H1 (cell line): ENCODE measurements at regions not wholly inside any gene's neighbourhood (a gene's known extent, or its start where the extent isn't known, plus 50 kb on each side); places are given as distances from the start of the nearest gene placed in this dataset.

Experiments
- CTCF ChIA-PET: fragments of 300-600 bp; sonication (Branson Sonifier 250); formaldehyde crosslinking; loops from one replicate; lab custom pipeline; 2021; ENCODE audit not compliant: partially characterized antibody; lab: Charles Lee
- POLR2A ChIA-PET: fragments of 300-600 bp; sonication (Branson Sonifier 250); formaldehyde crosslinking; loops from one replicate; lab custom pipeline; 2021; ENCODE audit warnings: inconsistent platforms; ENCODE audit not compliant: partially characterized antibody; lab: Charles Lee
- DNase-seq, 2 experiments: peaks; one replicate each; pipeline versions ENCODE4 v3.0.0 to v3.0.0-alpha.2; 2010 to 2022; ENCODE audit warnings: low spot score in 2 of 2, low read depth in 1 of 2, mixed read lengths in 1 of 2
- FAIRE-seq: peaks from 2 replicates; lab custom pipeline; 2011; peaks lifted over from hg19 to GRCh38; lab: Jason Lieb, UNC
- H2AFZ ChIP-seq: 2 replicates; pipeline ENCODE4 v1.8.1; 2012; ENCODE audit warnings: low read length, inconsistent platforms
- H2AK5ac ChIP-seq: 2 replicates; pipeline ENCODE4 v1.6.1; 2013; ENCODE audit warnings: low read depth, low read length
- H2BK120ac ChIP-seq: replicated peaks from 2 replicates; pipeline ENCODE3; 2013; ENCODE audit warnings: low read depth, low read length, inconsistent platforms
- H2BK12ac ChIP-seq: 2 replicates; pipeline ENCODE4 v1.6.1; 2013; ENCODE audit warnings: low read depth, low read length
- H2BK15ac ChIP-seq: 2 replicates; pipeline ENCODE4 v1.6.1; 2013; ENCODE audit warnings: low read length
- H2BK20ac ChIP-seq: 2 replicates; pipeline ENCODE4 v1.6.1; 2013; ENCODE audit warnings: low read length
- H2BK5ac ChIP-seq: 2 replicates; pipeline ENCODE4 v1.6.1; 2013; ENCODE audit warnings: low read depth, low read length
- H3K14ac ChIP-seq: 2 replicates; pipeline ENCODE4 v1.6.1; 2013; ENCODE audit warnings: inconsistent platforms; ENCODE audit not compliant: insufficient read length
- H3K18ac ChIP-seq: 2 replicates; pipeline ENCODE4 v1.6.1; 2013; ENCODE audit warnings: low read length; ENCODE audit errors: extremely low read depth
- H3K23ac ChIP-seq: 2 replicates; pipeline ENCODE4 v1.6.1; 2013; ENCODE audit warnings: inconsistent platforms; ENCODE audit not compliant: insufficient read length
- H3K23me2 ChIP-seq: 2 replicates; pipeline ENCODE4 v1.6.1; 2013; ENCODE audit warnings: low read depth, low read length
- H3K27ac ChIP-seq: 2 replicates; pipeline ENCODE4 v1.6.1; 2011; ENCODE audit warnings: low read depth, low read length, inconsistent platforms
- H3K27me3 ChIP-seq, 4 experiments: replicated peaks in 1 of 4; 1 replicate in 1 of 4; 2 replicates in 3 of 4; pipeline versions ENCODE4 v1.6.1 to v1.8.1; 2011 to 2013; ENCODE audit warnings: low read length in 3 of 4, mild to moderate bottlenecking in 3 of 4, inconsistent platforms in 2 of 4, mixed read lengths in 2 of 4, moderate library complexity in 1 of 4; ENCODE audit not compliant: control insufficient read depth in 3 of 4, insufficient read depth in 3 of 4; ENCODE audit errors: extremely low read depth in 1 of 4
- H3K36me3 ChIP-seq, 4 experiments: 2 replicates each; pipeline versions ENCODE4 v1.6.1 to v1.8.1; 2011 to 2013; ENCODE audit warnings: mild to moderate bottlenecking in 4 of 4, low read length in 3 of 4, moderate library complexity in 2 of 4, control low read depth in 1 of 4, inconsistent platforms in 1 of 4; ENCODE audit not compliant: insufficient read depth in 4 of 4, control insufficient read depth in 2 of 4
- H3K4ac ChIP-seq: replicated peaks from 2 replicates; pipeline ENCODE3; 2013; ENCODE audit warnings: low read length, low read depth, mixed read lengths, inconsistent platforms; ENCODE audit not compliant: insufficient read length
- H3K4me1 ChIP-seq, 4 experiments: replicated peaks in 1 of 4; 1 replicate in 1 of 4; 2 replicates in 3 of 4; pipeline versions ENCODE4 v1.6.1 to v1.8.1; 2011 to 2013; ENCODE audit warnings: low read length in 3 of 4, inconsistent platforms in 2 of 4, mixed read lengths in 1 of 4; ENCODE audit not compliant: insufficient read depth in 4 of 4, control insufficient read depth in 3 of 4
- H3K4me2 ChIP-seq, 2 experiments: 2 replicates each; pipeline versions ENCODE4 v1.6.1 to v1.8.1; 2011 to 2013; ENCODE audit warnings: low read depth in 2 of 2, low read length in 2 of 2, control low read depth in 1 of 2, inconsistent platforms in 1 of 2, mild to moderate bottlenecking in 1 of 2; ENCODE audit not compliant: insufficient read depth in 1 of 2
- H3K4me3 ChIP-seq, 4 experiments: fragments of 200-600, 300-600 bp in 1 of 4; sonication (generic), shearing (Covaris generic), sonication (Bioruptor Twin) in 1 of 4; 2 replicates each; pipeline versions ENCODE4 v1.5.1 to v1.8.1; 2011 to 2016; ENCODE audit warnings: low read length in 4 of 4, low read depth in 3 of 4, control low read depth in 2 of 4, inconsistent platforms in 2 of 4, mild to moderate bottlenecking in 2 of 4, mixed read lengths in 1 of 4, moderate library complexity in 1 of 4; ENCODE audit not compliant: insufficient read depth in 2 of 4; ENCODE audit errors: extremely low read depth in 1 of 4
- H3K56ac ChIP-seq: replicated peaks from 2 replicates; pipeline ENCODE3; 2013; ENCODE audit warnings: low read depth, mild to moderate bottlenecking, mixed read lengths, low read length, inconsistent platforms; ENCODE audit not compliant: insufficient read length
- H3K79me1 ChIP-seq: 2 replicates; pipeline ENCODE4 v1.6.1; 2013; ENCODE audit warnings: low read depth, low read length, control low read depth
- H3K79me2 ChIP-seq, 2 experiments: 2 replicates each; pipeline versions ENCODE4 v1.6.1 to v1.8.1; 2012 to 2013; ENCODE audit warnings: low read length in 2 of 2, mild to moderate bottlenecking in 2 of 2, inconsistent platforms in 1 of 2; ENCODE audit not compliant: insufficient read depth in 2 of 2, control insufficient read depth in 1 of 2
- H3K9ac ChIP-seq, 4 experiments: replicated peaks in 1 of 4; 1 replicate in 1 of 4; 2 replicates in 3 of 4; pipeline versions ENCODE4 v1.6.1 to v1.8.1; 2011 to 2013; ENCODE audit warnings: low read depth in 3 of 4, low read length in 3 of 4, control low read depth in 2 of 4, mild to moderate bottlenecking in 2 of 4, moderate library complexity in 2 of 4, inconsistent platforms in 1 of 4; ENCODE audit errors: extremely low read depth in 1 of 4
- H3K9me3 ChIP-seq, 2 experiments: 2 replicates each; pipeline versions ENCODE4 v1.6.1 to v1.8.1; 2012 to 2013; ENCODE audit warnings: mild to moderate bottlenecking in 2 of 2, moderate library complexity in 2 of 2, control low read depth in 1 of 2, inconsistent platforms in 1 of 2, low read depth in 1 of 2, low read length in 1 of 2, mixed read lengths in 1 of 2; ENCODE audit not compliant: insufficient read depth in 2 of 2
- H4K20me1 ChIP-seq, 2 experiments: replicated peaks in 1 of 2; 2 replicates each; pipeline versions ENCODE3 to v1.8.1; 2011 to 2013; ENCODE audit warnings: inconsistent platforms in 2 of 2, low read length in 2 of 2, mild to moderate bottlenecking in 1 of 2; ENCODE audit not compliant: insufficient read depth in 2 of 2, control insufficient read depth in 1 of 2
- H4K5ac ChIP-seq: 2 replicates; pipeline ENCODE4 v1.6.1; 2013; ENCODE audit warnings: low read length, low read depth, mixed read lengths, inconsistent platforms; ENCODE audit not compliant: insufficient read length
- H4K8ac ChIP-seq: 2 replicates; pipeline ENCODE4 v1.8.0; 2013; ENCODE audit warnings: mild to moderate bottlenecking, moderate library complexity, low read length, inconsistent platforms; ENCODE audit not compliant: insufficient read depth; ENCODE audit errors: extremely low read depth
- H4K91ac ChIP-seq: replicated peaks from 2 replicates; pipeline ENCODE3; 2013; ENCODE audit warnings: low read length, mixed read lengths, inconsistent platforms; ENCODE audit not compliant: insufficient read length
- ASH2L ChIP-seq: fragments of 200-600, 300-600 bp; sonication (generic); IDR thresholded peaks from one replicate; pipeline ENCODE4 v1.7.1; 2017; ENCODE audit warnings: low read length
- WGBS, 2 experiments: shearing (Covaris generic) in 1 of 2; methylation state at CpG; one replicate each; pipeline versions ENCODE4 v1.1.6 to v1.1.7; 2013 to 2015; ENCODE audit warnings: low lambda C conversion rate in 2 of 2, mixed read lengths in 2 of 2, inconsistent platforms in 1 of 2, low coverage in 1 of 2, missing lambda C conversion rate in 1 of 2; ENCODE audit not compliant: insufficient replicate concordance in 2 of 2, insufficient coverage in 1 of 2, insufficient read length in 1 of 2; ENCODE audit errors: extremely low coverage in 1 of 2, missing lambda C conversion rate in 1 of 2; 5-methylcytosine and 5-hydroxymethylcytosine counted together

GRCh38 chr7:13257661-13258060, 570.2 kb downstream of the ARL4A start:
- H3K4me3 ChIP-seq: no peak overlapping the region
- no peaks in the 10 kb centered on the region for H4K20me1 ChIP-seq
- CTCF ChIA-PET: no interaction called here
- H3K4ac ChIP-seq: no peak overlapping the region
- H4K5ac ChIP-seq: no peak overlapping the region
- no peaks in the 10 kb centered on the region for H3K9me3 ChIP-seq
- no peak overlapping the region for H3K18ac ChIP-seq
- H3K27ac ChIP-seq: no peak overlapping the region
- no peak overlapping the region for H2BK120ac ChIP-seq
- H3K23ac ChIP-seq: no peak overlapping the region
- H2BK15ac ChIP-seq: no peak overlapping the region
- no peaks in the 10 kb centered on the region for H3K79me1 ChIP-seq
- H2AK5ac ChIP-seq: no peak overlapping the region
- no peak overlapping the region for H4K8ac ChIP-seq
- no peak overlapping the region for H4K91ac ChIP-seq
- H2BK5ac ChIP-seq: no peak overlapping the region
- no peaks in the 10 kb centered on the region for H3K36me3 ChIP-seq
- no peak overlapping the region for H3K56ac ChIP-seq
- H3K27me3 ChIP-seq: no peaks in the 10 kb centered on the region
- FAIRE-seq: no peak
- no peaks in the 10 kb centered on the region for H3K79me2 ChIP-seq
- no peak overlapping the region for H2AFZ ChIP-seq
- 89% methylated on average over 6 of the region's 6 CpGs; no CpG with 5 or more reads in 1 of the 2 experiments for WGBS, 2 experiments
- H3K14ac ChIP-seq: no peak overlapping the region
- no peaks in the 10 kb centered on the region for H3K23me2 ChIP-seq
- no peaks in the 10 kb centered on the region for H3K4me1 ChIP-seq
- H2BK20ac ChIP-seq: no peak overlapping the region
- H3K4me2 ChIP-seq: no peak overlapping the region
- no peak for DNase-seq
- H3K9ac ChIP-seq: no peak overlapping the region
- POLR2A ChIA-PET: no interaction called here
- no peak overlapping the region for H2BK12ac ChIP-seq
- TF ChIP-seq ASH2L: no peak
